ENCODE measurements at regions not wholly inside any gene's neighbourhood (a gene's known extent, or its start where the extent isn't known, plus 50 kb on each side); places are given as distances from the start of the nearest gene placed in this dataset.

DNA sequence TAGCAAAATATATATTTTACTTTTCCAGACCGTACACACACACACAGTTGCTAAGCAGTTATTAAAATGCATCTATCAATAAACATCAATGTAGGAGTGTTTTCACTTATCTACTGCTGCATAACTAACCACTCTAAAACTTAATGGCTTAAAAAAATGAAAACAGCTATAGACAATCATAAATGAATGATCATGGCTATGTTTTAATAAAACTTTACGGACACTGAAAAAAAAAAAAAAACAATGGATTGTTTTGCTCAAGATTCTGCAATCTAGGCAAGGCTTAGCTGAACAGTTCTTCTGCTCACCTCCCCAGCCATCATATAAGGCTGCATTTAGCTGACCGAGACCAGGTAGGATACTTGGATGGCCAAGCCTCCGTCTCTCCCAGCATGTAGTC is 125.4 kb upstream of the CCDC28A start:
- Histone ChIP-seq H3K4me3 (no peak overlapping the region), H3K4me1 (ENCODE audit: control insufficient read depth in 1 of 2, low read depth in 2 of 2) (peaks cover 0 to under 1% of the 10 kb centered on the region in 2 donors), H3K9me3 (no peaks in the 10 kb centered on the region), H3K36me3 (no peaks in the 10 kb centered on the region), H3K27ac (no peak overlapping the region), H3K27me3 (replicated peaks; ENCODE audit: insufficient read depth) (no peaks in the 10 kb centered on the region)
- DNase-seq (ENCODE audit: low spot score), result no peak
- TF ChIP-seq CTCF (IDR thresholded peaks at IDR 0.05), result no peak
- no peak for ATAC-seq (ENCODE audit: insufficient number of reproducible peaks, low FRiP score, low read depth)

GRCh38 chr6:138651491-138651890 is 122.1 kb upstream of the CCDC28A start:
- Histone ChIP-seq H3K27ac (no peak overlapping the region), H3K36me3 (no peaks in the 10 kb centered on the region), H3K4me3 (no peak overlapping the region), H3K9me3 (no peaks in the 10 kb centered on the region), H3K27me3 (replicated peaks; ENCODE audit: insufficient read depth) (no peaks in the 10 kb centered on the region), H3K4me1 (ENCODE audit: control insufficient read depth in 1 of 2, low read depth in 2 of 2) (peaks cover 0 to 10% of the 10 kb centered on the region in 2 donors)
- ATAC-seq (ENCODE audit: insufficient number of reproducible peaks, low FRiP score, low read depth), result no peak
- no peak for TF ChIP-seq CTCF (IDR thresholded peaks at IDR 0.05)
- DNase-seq (ENCODE audit: low spot score), result no peak

DNA sequence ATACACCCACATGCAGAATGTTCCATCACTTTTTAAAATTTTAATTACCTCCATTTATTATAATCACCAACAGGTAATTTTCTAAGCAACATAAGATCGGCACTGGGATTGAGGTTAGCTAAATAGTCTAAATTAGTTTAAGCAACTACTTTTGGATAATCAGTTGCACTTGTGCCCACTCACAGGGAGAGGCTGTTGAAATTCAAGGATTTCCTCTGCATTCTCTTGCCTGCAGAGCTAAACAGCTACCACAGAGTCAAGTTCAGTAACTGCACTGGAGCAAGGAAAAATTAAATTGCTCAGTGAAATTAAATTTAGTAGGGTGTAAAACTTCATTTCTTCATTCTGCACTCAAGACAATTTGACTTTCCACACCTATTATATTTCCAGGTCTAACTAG is 120.7 kb upstream of the CCDC28A start:
- H3K27me3 ChIP-seq (replicated peaks; ENCODE audit: insufficient read depth), result no peaks in the 10 kb centered on the region
- H3K27ac ChIP-seq, result no peak overlapping the region
- peaks cover 0 to 10% of the 10 kb centered on the region in 2 donors for H3K4me1 ChIP-seq (ENCODE audit: control insufficient read depth in 1 of 2, low read depth in 2 of 2)
- H3K4me3 ChIP-seq, result no peak overlapping the region
- no peak for ATAC-seq (ENCODE audit: insufficient number of reproducible peaks, low FRiP score, low read depth)
- H3K36me3 ChIP-seq, result no peaks in the 10 kb centered on the region
- H3K9me3 ChIP-seq, result no peaks in the 10 kb centered on the region
- no peak for DNase-seq (ENCODE audit: low spot score)
- TF ChIP-seq CTCF (IDR thresholded peaks at IDR 0.05), result no peak

GRCh38 chr6:138653435-138653834 is 120.1 kb upstream of the CCDC28A start:
- Histone ChIP-seq H3K9me3 (no peaks in the 10 kb centered on the region), H3K4me1 (ENCODE audit: control insufficient read depth in 1 of 2, low read depth in 2 of 2) (peaks cover 0 to 10% of the 10 kb centered on the region in 2 donors), H3K27ac (no peak overlapping the region), H3K36me3 (no peaks in the 10 kb centered on the region), H3K4me3 (no peak overlapping the region), H3K27me3 (replicated peaks; ENCODE audit: insufficient read depth) (no peaks in the 10 kb centered on the region)
- DNase-seq (ENCODE audit: low spot score) (no peak), ATAC-seq (ENCODE audit: insufficient number of reproducible peaks, low FRiP score, low read depth) (no peak)
- TF ChIP-seq CTCF (IDR thresholded peaks at IDR 0.05), result no peak

DNA sequence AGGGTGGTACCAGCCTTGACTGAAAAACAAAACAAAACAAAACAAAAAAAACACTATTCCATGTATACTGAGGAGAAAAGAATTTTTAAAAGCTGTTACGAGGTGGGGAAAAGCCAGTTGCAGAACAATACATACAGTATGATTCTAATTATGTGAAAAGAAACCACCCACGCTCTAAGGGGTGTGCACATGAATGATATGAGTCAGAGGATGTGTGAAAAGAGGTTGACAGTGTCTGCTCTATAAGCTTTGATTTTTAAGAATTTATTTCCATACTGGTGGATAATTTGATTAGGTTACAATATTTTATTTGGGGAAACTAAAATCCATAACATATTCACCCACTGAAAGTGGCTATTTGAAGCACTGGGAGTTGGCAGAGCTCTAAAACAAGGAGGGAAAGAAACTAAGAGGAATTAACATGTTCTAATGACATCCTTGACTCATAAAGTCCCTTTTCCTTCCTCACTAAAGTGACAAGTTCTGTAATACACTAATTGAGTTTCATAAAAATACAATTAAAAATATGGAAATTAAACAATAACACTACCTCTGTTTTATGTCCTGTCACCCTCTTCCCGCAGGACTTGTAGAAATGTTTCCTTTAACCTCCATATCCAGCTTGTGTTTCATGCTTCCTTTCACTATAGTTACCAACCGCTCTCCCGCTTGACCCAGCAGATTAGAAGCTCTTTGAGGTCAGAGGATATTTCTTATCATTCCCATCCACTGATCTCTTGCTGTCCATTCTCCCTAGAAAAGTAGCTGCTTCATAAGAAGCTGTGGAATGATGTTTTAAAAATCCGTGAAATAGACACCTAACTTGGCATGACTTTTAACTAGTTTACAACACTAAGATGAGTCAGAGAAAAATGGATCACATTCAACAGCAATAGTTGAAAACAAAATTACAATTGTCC is 118.6 kb upstream of the CCDC28A start:
- Histone ChIP-seq H3K4me3 (no peak overlapping the region), H3K27me3 (replicated peaks; ENCODE audit: insufficient read depth) (no peaks in the 10 kb centered on the region), H3K9me3 (no peaks in the 10 kb centered on the region), H3K4me1 (ENCODE audit: control insufficient read depth in 1 of 2, low read depth in 2 of 2) (peaks cover 0 to 10% of the 10 kb centered on the region in 2 donors), H3K27ac (no peak overlapping the region), H3K36me3 (no peaks in the 10 kb centered on the region)
- ATAC-seq (ENCODE audit: insufficient number of reproducible peaks, low FRiP score, low read depth) (no peak), DNase-seq (ENCODE audit: low spot score) (no peak)
- TF ChIP-seq CTCF (IDR thresholded peaks at IDR 0.05), result no peak

Data from thoracic aorta (tissue), 2 donors.